ENCODE measurements at regions not wholly inside any gene's neighbourhood (a gene's known extent, or its start where the extent isn't known, plus 50 kb on each side); places are given as distances from the start of the nearest gene placed in this dataset.

- 70 to 75% (median 74%) methylated on average over 4 of the region's 4 CpGs for WGBS, 3 donors
- intact Hi-C loops (cut with DNase I), result no loop called here
Measured at GRCh38 chr18:44041961-44042360, 638.7 kb upstream of the SETBP1 start.

GRCh38 chr18:44046376-44046975, 634.2 kb upstream of the SETBP1 start:
- H3K36me3 ChIP-seq, result no peaks in the 10 kb centered on the region
- H3K27ac ChIP-seq, result no peak overlapping the region
- intact Hi-C loops (cut with DNase I), result no loop called here
- H3K4me3 ChIP-seq, result no peak overlapping the region
- no peaks in the 10 kb centered on the region for H3K9me3 ChIP-seq
- TF ChIP-seq EP300 (IDR thresholded peaks at IDR 0.05) (no peak), CTCF (IDR thresholded peaks at IDR 0.05) (no peak), POLR2A (IDR thresholded peaks at IDR 0.05) (no peak)
- 74 to 84% (median 76%) methylated on average over 8 of the region's 8 CpGs for WGBS, 3 donors
- no peaks in the 10 kb centered on the region for H3K27me3 ChIP-seq
- no peaks in the 10 kb centered on the region for H3K4me1 ChIP-seq (ENCODE audit: insufficient read depth)
- no peak for DNase-seq

More at GRCh38 chr18:44041961-44042360, 638.7 kb upstream of the SETBP1 start:
- H3K4me3 ChIP-seq, result no peak overlapping the region
- H3K27me3 ChIP-seq, result no peaks in the 10 kb centered on the region
- no peaks in the 10 kb centered on the region for H3K9me3 ChIP-seq
- H3K27ac ChIP-seq, result no peak overlapping the region
- H3K4me1 ChIP-seq (ENCODE audit: insufficient read depth), result no peaks in the 10 kb centered on the region
- DNase-seq, result no peak
- no peaks in the 10 kb centered on the region for H3K36me3 ChIP-seq
- TF ChIP-seq CTCF (IDR thresholded peaks at IDR 0.05), result no peak
- no peak for TF ChIP-seq POLR2A (IDR thresholded peaks at IDR 0.05)
- no peak for TF ChIP-seq EP300 (IDR thresholded peaks at IDR 0.05)

GRCh38 chr18:44047585-44047984, 633.1 kb upstream of the SETBP1 start:
- intact Hi-C loops (cut with DNase I), result no loop called here
- TF ChIP-seq EP300 (IDR thresholded peaks at IDR 0.05), result no peak
- no peak for TF ChIP-seq POLR2A (IDR thresholded peaks at IDR 0.05)
- no peak for TF ChIP-seq CTCF (IDR thresholded peaks at IDR 0.05)
- no peaks in the 10 kb centered on the region for H3K27me3 ChIP-seq

DNA sequence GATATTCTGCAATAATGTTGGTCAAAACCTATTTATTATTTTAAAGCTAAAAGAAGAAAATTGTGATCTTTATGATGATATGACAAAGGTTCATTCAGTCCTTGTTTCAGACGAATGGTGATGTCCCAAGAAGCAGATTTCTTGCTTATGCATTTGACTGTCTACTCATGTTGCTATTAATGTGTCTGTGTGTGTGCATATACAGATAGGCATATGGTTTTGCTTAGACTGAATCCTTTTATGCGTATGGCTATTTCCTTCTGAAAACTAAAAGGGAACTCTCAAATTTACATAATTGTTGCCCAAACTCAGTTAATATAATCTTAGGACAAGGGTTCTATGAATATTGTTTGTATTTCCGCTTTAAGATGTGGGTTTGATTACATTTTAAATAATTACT, 632.3 kb upstream of the SETBP1 start:
- Histone ChIP-seq H3K36me3 (no peaks in the 10 kb centered on the region), H3K4me3 (no peak overlapping the region), H3K9me3 (no peaks in the 10 kb centered on the region), H3K27me3 (no peaks in the 10 kb centered on the region), H3K27ac (no peak overlapping the region), H3K4me1 (ENCODE audit: insufficient read depth) (no peaks in the 10 kb centered on the region)
- no peak for DNase-seq
- intact Hi-C loops (cut with DNase I), result no loop called here
- WGBS, 3 donors, result 82 to 89% (median 83%) methylated on average over 3 of the region's 3 CpGs
- TF ChIP-seq EP300 (IDR thresholded peaks at IDR 0.05) (no peak), POLR2A (IDR thresholded peaks at IDR 0.05) (no peak), CTCF (IDR thresholded peaks at IDR 0.05) (no peak)

More at GRCh38 chr18:44047585-44047984, 633.1 kb upstream of the SETBP1 start:
- no peak overlapping the region for H3K4me3 ChIP-seq
- no peak for DNase-seq
- 91 to 97% (median 95%) methylated on average over 3 of the region's 3 CpGs for WGBS, 3 donors
- H3K4me1 ChIP-seq (ENCODE audit: insufficient read depth), result no peaks in the 10 kb centered on the region
- H3K9me3 ChIP-seq, result no peaks in the 10 kb centered on the region
- H3K36me3 ChIP-seq, result no peaks in the 10 kb centered on the region
- H3K27ac ChIP-seq, result no peak overlapping the region
